H7 (cell line): ENCODE measurements at regions not wholly inside any gene's neighbourhood (a gene's known extent, or its start where the extent isn't known, plus 50 kb on each side); places are given as distances from the start of the nearest gene placed in this dataset.
A peak's percentile ranks its signal among the peaks of the same experiment; 100 is the strongest.
"Not testable (repeated sequence)": the region's sequence is repeated elsewhere in the genome, so short reads cannot be mapped to it uniquely, and the experiment has no call there.

Experiments
- DNase-seq: peaks from one replicate; pipeline ENCODE4 v3.0.0; 2012
- H3K27me3 ChIP-seq: 2 replicates; pipeline ENCODE4 v1.6.0; 2011; ENCODE audit warnings: mild to moderate bottlenecking, low read length; ENCODE audit not compliant: control insufficient read depth, insufficient read depth
- H3K36me3 ChIP-seq: replicated peaks from 2 replicates; pipeline ENCODE4 v1.5.1; 2011; ENCODE audit warnings: low read length; ENCODE audit not compliant: control insufficient read depth, insufficient read depth
- H3K4me3 ChIP-seq: 2 replicates; pipeline ENCODE4 v1.5.1; 2011; ENCODE audit warnings: low read depth, mild to moderate bottlenecking, control low read depth, low read length, moderate library complexity; ENCODE audit not compliant: insufficient read depth

GRCh38 chr4:28436191-28437080 is 1575.8 kb downstream of the STIM2 start:
- Histone ChIP-seq H3K4me3 (no peak overlapping the region), H3K27me3 (no peaks in the 10 kb centered on the region), H3K36me3 (no peaks in the 10 kb centered on the region)
- DNase-seq = no peak

DNA sequence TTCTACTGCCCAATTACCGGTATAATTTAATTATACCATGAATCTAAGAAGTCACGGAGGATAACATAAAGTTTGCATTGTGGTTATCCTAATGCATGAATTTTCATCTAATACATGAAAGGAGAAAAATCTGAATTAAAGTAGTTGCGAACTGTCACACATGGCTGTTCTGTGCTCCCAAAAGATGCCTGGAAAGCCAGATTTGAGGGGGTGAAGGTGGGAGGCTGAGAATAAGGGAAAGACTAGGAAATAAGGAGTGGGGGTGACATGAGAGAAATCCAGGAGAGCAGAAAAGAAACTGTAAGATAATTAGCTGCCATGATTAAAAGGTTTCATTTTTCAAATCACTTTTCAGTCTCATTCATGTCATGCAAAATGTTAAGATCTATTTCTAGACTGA is 1582.7 kb downstream of the STIM2 start:
- no peaks in the 10 kb centered on the region for H3K36me3 ChIP-seq
- no peak for DNase-seq

DNA sequence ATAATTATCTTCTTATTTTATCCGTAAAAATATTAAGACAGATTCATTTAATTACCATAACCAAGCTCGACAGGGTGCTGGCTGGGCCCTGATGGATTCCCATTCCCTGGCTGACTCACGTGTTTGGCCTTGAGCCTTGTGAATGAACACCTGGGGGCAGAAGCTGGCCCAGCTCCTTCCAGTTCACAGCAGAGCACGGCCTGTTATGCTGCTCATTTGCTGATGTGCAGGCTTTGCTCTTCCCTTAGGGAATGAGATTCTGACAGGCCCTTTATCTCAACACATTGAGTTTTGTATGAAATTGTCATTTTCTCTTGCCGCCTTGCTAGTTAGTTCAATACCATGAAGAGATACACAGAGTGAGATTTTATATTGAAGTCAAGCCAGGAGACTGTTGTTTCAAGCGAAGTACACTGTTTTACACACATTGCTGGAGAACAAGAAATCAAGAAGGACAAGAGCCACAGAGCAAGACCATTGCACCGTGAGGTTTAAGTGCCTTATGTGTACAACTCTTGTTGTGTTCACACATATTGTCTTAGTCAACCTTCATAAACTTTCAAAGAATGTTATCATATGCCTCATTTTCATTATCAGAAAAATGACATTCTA is 1583.3 kb downstream of the STIM2 start:
- H3K4me3 ChIP-seq = no peak overlapping the region
- H3K27me3 ChIP-seq = no peaks in the 10 kb centered on the region
- no peaks in the 10 kb centered on the region for H3K36me3 ChIP-seq
- peak; percentile 4 for DNase-seq

More for the DNA sequence above, 1582.7 kb downstream of the STIM2 start:
- no peaks in the 10 kb centered on the region for H3K27me3 ChIP-seq
- H3K4me3 ChIP-seq = no peak overlapping the region

- Histone ChIP-seq H3K36me3 (no peaks in the 10 kb centered on the region), H3K27me3 (no peaks in the 10 kb centered on the region), H3K4me3 (no peak overlapping the region)
- no peak for DNase-seq
Measured at GRCh38 chr4:28444886-28445496, 1584.3 kb downstream of the STIM2 start.

GRCh38 chr4:28449085-28449484 is 1588.4 kb downstream of the STIM2 start:
- Histone ChIP-seq H3K36me3 (no peaks in the 10 kb centered on the region), H3K4me3 (no peak overlapping the region), H3K27me3 (no peaks in the 10 kb centered on the region)
- DNase-seq = no peak

DNA sequence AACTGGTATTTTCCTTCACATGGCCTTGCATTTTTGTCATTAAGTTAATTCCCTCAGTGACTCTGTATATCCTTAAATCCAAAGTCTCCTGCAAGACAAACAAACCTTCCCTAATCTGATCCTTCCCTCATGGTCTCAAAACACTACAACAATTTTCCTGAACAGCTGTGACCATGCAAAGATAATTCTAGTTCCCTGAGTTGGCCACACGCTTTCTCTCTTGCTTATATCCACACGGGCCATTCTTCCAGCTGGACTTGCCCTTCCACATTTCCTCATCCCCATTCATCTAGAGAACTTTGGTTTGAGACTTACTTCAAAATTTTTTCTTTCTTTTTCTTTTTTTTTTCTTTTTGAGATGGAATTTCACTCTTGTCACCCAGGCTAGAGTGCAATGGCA is 1590.7 kb downstream of the STIM2 start:
- H3K27me3 ChIP-seq = no peaks in the 10 kb centered on the region
- no peak overlapping the region for H3K4me3 ChIP-seq
- no peak for DNase-seq
- no peaks in the 10 kb centered on the region for H3K36me3 ChIP-seq

- Histone ChIP-seq H3K4me3 (no peak overlapping the region), H3K27me3 (no peaks in the 10 kb centered on the region), H3K36me3 (no peaks in the 10 kb centered on the region)
- DNase-seq = peak; percentile 3
Measured at GRCh38 chr4:28462766-28463700, 1602.4 kb downstream of the STIM2 start.

- no peaks in the 10 kb centered on the region for H3K36me3 ChIP-seq
- DNase-seq = no peak
- H3K27me3 ChIP-seq = no peaks in the 10 kb centered on the region
- no peak overlapping the region for H3K4me3 ChIP-seq
Measured at GRCh38 chr4:28464823-28465222, 1604.2 kb downstream of the STIM2 start.

DNA sequence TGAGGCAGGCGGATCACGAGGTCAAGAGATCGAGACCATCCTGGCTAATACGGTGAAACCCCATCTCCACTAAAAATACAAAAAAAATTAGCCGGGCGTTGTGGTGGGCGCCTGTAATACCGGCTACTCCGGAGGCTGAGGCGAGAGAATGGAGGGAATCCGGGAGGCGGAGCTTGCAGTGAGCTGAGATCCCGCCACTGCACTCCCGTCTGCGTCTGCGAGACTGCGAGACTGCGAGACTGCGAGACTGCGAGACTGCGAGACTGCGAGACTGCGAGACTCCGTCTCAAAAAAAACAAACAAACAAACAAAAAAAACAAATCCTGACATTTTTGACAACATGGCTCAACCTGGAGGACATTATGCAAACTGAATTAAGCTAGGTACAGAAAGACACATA is 1606.2 kb downstream of the STIM2 start:
- DNase-seq, H3K36me3 ChIP-seq, H3K27me3 ChIP-seq, H3K4me3 ChIP-seq: not testable (repeated sequence)

GRCh38 chr4:28469387-28469786 is 1608.7 kb downstream of the STIM2 start:
- no peaks in the 10 kb centered on the region for H3K27me3 ChIP-seq
- DNase-seq = no peak

DNA sequence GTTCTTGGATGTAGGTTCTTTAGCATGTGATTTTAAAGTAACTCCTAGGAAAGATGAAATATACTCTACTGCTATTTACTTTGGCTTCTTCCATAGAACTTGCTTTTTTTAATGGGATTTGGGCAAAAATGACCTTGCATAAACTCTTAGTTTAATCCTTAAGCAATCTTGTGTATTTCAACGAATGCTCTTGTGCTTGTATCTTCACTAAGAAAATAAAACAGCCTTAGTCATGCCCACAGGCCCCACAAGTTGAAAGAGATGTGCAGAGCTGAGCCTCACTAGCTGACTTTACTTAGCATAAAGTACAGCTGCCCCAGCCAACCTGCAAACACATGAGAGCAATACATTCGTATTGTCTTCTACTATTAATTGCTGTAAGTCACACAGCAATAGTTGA is 1609.2 kb downstream of the STIM2 start:
- Histone ChIP-seq H3K4me3 (no peak overlapping the region), H3K27me3 (no peaks in the 10 kb centered on the region), H3K36me3 (no peaks in the 10 kb centered on the region)
- DNase-seq = no peak

More at GRCh38 chr4:28469387-28469786, 1608.7 kb downstream of the STIM2 start:
- Histone ChIP-seq H3K36me3 (no peaks in the 10 kb centered on the region), H3K4me3 (no peak overlapping the region)

GRCh38 chr4:28475381-28475780 is 1614.7 kb downstream of the STIM2 start:
- Histone ChIP-seq H3K36me3 (no peaks in the 10 kb centered on the region), H3K27me3 (no peaks in the 10 kb centered on the region), H3K4me3 (no peak overlapping the region)
- no peak for DNase-seq

- Histone ChIP-seq H3K36me3 (no peaks in the 10 kb centered on the region), H3K4me3 (no peak overlapping the region), H3K27me3 (no peaks in the 10 kb centered on the region)
- no peak for DNase-seq
Measured at GRCh38 chr4:28479666-28480065, 1619.0 kb downstream of the STIM2 start.

DNA sequence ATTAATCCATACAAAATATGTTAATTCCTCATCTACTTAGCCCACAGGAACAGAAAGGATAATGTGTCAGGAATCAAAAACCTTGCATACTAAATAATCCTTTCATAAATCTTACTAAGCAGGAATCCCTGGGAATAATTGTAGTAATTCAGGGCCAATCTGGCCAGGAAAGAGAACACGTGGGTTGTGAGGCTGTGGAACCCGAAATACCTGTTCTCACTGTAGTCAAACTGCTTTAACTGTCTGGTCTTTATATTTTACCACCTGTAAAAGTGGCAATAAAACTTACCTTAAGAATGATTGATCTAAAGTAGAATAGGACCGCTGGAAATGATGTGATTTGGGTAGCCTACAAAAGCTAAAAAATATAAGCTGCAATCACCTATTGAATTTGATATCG is 1620.9 kb downstream of the STIM2 start:
- DNase-seq = no peak
- H3K36me3 ChIP-seq = no peaks in the 10 kb centered on the region
- no peak overlapping the region for H3K4me3 ChIP-seq
- H3K27me3 ChIP-seq = no peaks in the 10 kb centered on the region
